Activated naive CD8-positive, alpha-beta T cell treated with anti-CD3 and anti-CD28 coated beads, Interleukin-2, amount 50 U/mL, for 24 hours (primary cell): ENCODE measurements at regions not wholly inside any gene's neighbourhood (a gene's known extent, or its start where the extent isn't known, plus 50 kb on each side); places are given as distances from the start of the nearest gene placed in this dataset.

Experiments
- ATAC-seq: fragments of 150-1000 bp; cut with Tn5 transposase; one replicate; pipeline ENCODE4 v1.10.0; 2021
- DNase-seq: peaks from one replicate; pipeline ENCODE4 v3.0.0; 2021
- H3K27ac Mint-ChIP-seq: one replicate; pipeline ENCODE4 v1.8.0; 2021; ENCODE audit warnings: mild to moderate bottlenecking, mixed read lengths
- H3K27me3 Mint-ChIP-seq: one replicate; pipeline ENCODE4 v1.8.0; 2021; ENCODE audit warnings: mixed read lengths
- H3K36me3 Mint-ChIP-seq: one replicate; pipeline ENCODE4 v1.8.0; 2021; ENCODE audit warnings: low read depth, mixed read lengths
- H3K4me1 Mint-ChIP-seq: one replicate; pipeline ENCODE4 v1.8.0; 2021; ENCODE audit warnings: mixed read lengths
- H3K4me3 Mint-ChIP-seq: one replicate; pipeline ENCODE4 v1.8.0; 2021; ENCODE audit warnings: mild to moderate bottlenecking, moderate library complexity, mixed read lengths
- H3K9me3 Mint-ChIP-seq: one replicate; pipeline ENCODE4 v1.8.0; 2021; ENCODE audit warnings: mixed read lengths

DNA sequence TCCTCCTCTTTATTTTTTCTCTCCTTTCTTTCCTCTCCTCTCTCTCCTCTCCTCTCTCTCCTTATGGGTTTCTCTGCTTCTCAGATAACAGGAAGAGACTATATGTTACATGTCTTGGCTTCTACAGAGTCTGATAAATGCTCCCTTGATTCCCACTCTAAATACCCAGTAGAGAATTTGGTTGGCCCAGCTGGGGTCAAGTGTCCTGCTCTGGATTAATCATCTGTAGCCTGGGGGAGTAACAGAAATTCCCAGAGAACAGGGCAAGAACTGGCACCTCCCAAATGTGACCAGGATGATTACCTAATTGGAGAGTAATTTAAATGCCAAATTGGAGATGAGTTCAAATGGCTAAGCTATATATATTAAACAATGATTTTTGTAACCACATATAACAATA is 146.1 kb upstream of the LMO4 start:
- Mint-ChIP-seq H3K27ac (no peak overlapping the region), H3K9me3 (no peaks in the 10 kb centered on the region), H3K36me3 (no peaks in the 10 kb centered on the region), H3K27me3 (peaks cover 36% of the 10 kb centered on the region), H3K4me3 (no peak overlapping the region), H3K4me1 (no peaks in the 10 kb centered on the region)
- ATAC-seq (no peak), DNase-seq (no peak)

DNA sequence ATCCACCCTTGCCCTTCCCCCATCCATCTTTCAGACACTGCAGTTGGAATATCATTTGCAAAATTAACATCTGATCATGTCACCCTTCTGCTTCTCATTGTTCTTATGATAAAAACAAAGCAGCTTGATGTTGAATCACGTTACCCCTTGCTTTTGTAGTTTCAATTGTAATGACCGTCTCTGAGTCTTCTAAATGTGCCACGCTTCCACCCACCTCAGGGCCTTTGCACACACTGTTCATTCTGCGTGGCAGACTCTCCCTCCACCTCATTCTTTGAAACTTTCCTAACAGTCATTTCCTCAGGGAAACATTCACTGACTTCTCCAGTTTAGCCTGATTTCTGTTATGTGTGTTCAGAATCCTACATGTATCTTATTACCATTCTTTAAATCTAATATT is 143.6 kb upstream of the LMO4 start:
- Mint-ChIP-seq H3K27ac (no peak overlapping the region), H3K27me3 (peaks cover 27% of the 10 kb centered on the region)

GRCh38 chr1:87186346-87186745 is 142.3 kb upstream of the LMO4 start:
- Mint-ChIP-seq H3K27ac (no peak overlapping the region), H3K36me3 (no peaks in the 10 kb centered on the region), H3K27me3 (peaks cover 25% of the 10 kb centered on the region), H3K4me3 (no peak overlapping the region), H3K9me3 (no peaks in the 10 kb centered on the region), H3K4me1 (no peaks in the 10 kb centered on the region)
- no peak for ATAC-seq
- DNase-seq: no peak

More for the DNA sequence above, 143.6 kb upstream of the LMO4 start:
- DNase-seq (no peak), ATAC-seq (no peak)
- Mint-ChIP-seq H3K9me3 (no peaks in the 10 kb centered on the region), H3K36me3 (no peaks in the 10 kb centered on the region), H3K4me1 (no peaks in the 10 kb centered on the region), H3K4me3 (no peak overlapping the region)

DNA sequence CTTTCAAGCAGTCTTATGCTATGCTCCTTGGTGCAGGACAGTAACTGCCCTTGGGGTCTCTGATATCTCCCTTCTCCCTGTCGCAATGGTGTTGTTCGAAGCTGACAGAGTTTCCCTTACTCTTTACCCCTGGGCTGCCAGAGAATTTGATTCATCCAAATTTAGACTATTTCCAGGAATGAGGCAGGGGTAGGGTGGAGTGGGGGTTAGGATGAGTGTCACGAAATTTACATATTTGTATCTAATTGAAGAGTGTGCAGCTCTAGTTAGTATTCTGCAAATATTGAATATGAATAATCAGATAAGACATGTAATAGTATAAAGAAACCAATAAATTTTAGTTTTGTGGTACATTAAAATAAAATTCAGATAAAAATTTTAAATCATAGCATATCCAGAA is 140.0 kb upstream of the LMO4 start:
- ATAC-seq: no peak
- H3K9me3 Mint-ChIP-seq: no peaks in the 10 kb centered on the region

GRCh38 chr1:87190402-87190801 is 138.3 kb upstream of the LMO4 start:
- DNase-seq: no peak
- no peak for ATAC-seq
- Mint-ChIP-seq H3K27ac (no peak overlapping the region), H3K4me1 (no peaks in the 10 kb centered on the region), H3K4me3 (no peak overlapping the region), H3K36me3 (no peaks in the 10 kb centered on the region), H3K27me3 (peaks cover 25% of the 10 kb centered on the region), H3K9me3 (peaks cover 13% of the 10 kb centered on the region)

More for the DNA sequence above, 140.0 kb upstream of the LMO4 start:
- no peak for DNase-seq
- H3K36me3 Mint-ChIP-seq: no peaks in the 10 kb centered on the region
- no peak overlapping the region for H3K4me3 Mint-ChIP-seq
- H3K27me3 Mint-ChIP-seq: peaks cover 26% of the 10 kb centered on the region
- no peak overlapping the region for H3K27ac Mint-ChIP-seq
- no peaks in the 10 kb centered on the region for H3K4me1 Mint-ChIP-seq

DNA sequence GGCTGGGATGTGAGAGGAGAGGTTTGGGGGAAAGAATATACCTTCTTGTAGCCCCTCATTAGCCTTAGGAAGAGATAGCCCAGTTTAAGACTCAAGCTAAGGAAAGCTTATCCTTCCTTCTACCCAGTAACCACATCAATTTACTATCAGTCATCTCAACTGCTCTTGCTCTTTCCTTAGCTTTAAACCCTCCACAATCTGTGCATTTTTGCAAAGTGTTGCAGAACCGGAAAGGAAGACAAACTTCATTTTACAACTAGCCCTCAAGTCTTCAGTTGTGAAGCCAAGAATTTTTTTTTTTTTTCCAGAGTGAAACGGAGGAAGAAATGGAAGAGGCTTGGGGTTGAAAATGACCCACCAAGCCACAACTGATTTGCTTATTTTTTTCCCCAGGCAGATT is 137.0 kb upstream of the LMO4 start:
- ATAC-seq (no peak), DNase-seq (no peak)
- H3K27me3 Mint-ChIP-seq: peaks cover 21% of the 10 kb centered on the region
- peaks cover 16% of the 10 kb centered on the region for H3K9me3 Mint-ChIP-seq
- no peaks in the 10 kb centered on the region for H3K36me3 Mint-ChIP-seq
- H3K27ac Mint-ChIP-seq: no peak overlapping the region
- H3K4me1 Mint-ChIP-seq: no peaks in the 10 kb centered on the region
- H3K4me3 Mint-ChIP-seq: no peak overlapping the region

DNA sequence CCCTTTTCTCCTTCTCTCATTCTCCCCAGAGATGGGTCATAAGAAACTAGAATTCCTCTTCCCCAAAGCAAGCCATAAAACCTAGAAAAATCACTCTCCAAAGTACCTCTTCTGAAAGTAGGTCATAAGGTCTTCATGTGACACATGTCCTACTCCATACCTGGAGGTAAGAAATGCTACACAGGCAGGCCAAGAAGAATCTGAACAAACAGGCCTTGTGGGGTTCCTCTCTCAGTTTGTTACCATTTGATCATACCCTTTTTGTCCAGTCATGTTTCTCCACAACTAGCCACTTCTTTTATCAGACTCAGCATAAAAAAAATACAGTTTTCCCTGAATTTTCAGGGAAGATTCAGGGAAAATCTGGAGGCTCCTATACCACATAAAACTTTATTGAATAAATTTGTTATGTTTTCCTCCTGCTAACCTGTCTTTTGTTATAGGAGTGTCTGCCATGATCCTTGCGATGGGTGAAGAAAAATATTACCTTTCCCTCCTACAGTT is 134.4 kb upstream of the LMO4 start:
- no peak overlapping the region for H3K27ac Mint-ChIP-seq
- ATAC-seq (no peak), DNase-seq (no peak)
- no peaks in the 10 kb centered on the region for H3K36me3 Mint-ChIP-seq
- peaks cover 21% of the 10 kb centered on the region for H3K27me3 Mint-ChIP-seq
- no peaks in the 10 kb centered on the region for H3K4me1 Mint-ChIP-seq
- H3K4me3 Mint-ChIP-seq: no peak overlapping the region
- H3K9me3 Mint-ChIP-seq: peaks cover 16% of the 10 kb centered on the region

- peaks cover 16% of the 10 kb centered on the region for H3K9me3 Mint-ChIP-seq
- H3K4me1 Mint-ChIP-seq: no peaks in the 10 kb centered on the region
- no peak overlapping the region for H3K27ac Mint-ChIP-seq
- H3K27me3 Mint-ChIP-seq: peaks cover 24% of the 10 kb centered on the region
- no peak for DNase-seq
- no peaks in the 10 kb centered on the region for H3K36me3 Mint-ChIP-seq
- H3K4me3 Mint-ChIP-seq: no peak overlapping the region
- no peak for ATAC-seq
Measured at GRCh38 chr1:87194856-87195255, 133.8 kb upstream of the LMO4 start.

GRCh38 chr1:87196110-87196827 is 132.4 kb upstream of the LMO4 start:
- Mint-ChIP-seq H3K36me3 (no peaks in the 10 kb centered on the region), H3K27me3 (peaks cover 35% of the 10 kb centered on the region), H3K4me1 (no peaks in the 10 kb centered on the region), H3K9me3 (peaks cover 16% of the 10 kb centered on the region), H3K27ac (no peak overlapping the region), H3K4me3 (no peak overlapping the region)
- DNase-seq (no peak), ATAC-seq (no peak)

- Mint-ChIP-seq H3K9me3 (peaks cover 16% of the 10 kb centered on the region), H3K4me1 (peaks cover under 1% of the 10 kb centered on the region), H3K27ac (no peak overlapping the region), H3K4me3 (no peak overlapping the region), H3K27me3 (peaks cover 35% of the 10 kb centered on the region), H3K36me3 (no peaks in the 10 kb centered on the region)
- DNase-seq: no peak
- ATAC-seq: no peak
Measured at GRCh38 chr1:87197156-87197555, 131.5 kb upstream of the LMO4 start.

- H3K9me3 Mint-ChIP-seq: peaks cover 16% of the 10 kb centered on the region
- H3K4me1 Mint-ChIP-seq: peaks cover 5% of the 10 kb centered on the region
- H3K27me3 Mint-ChIP-seq: peaks cover 37% of the 10 kb centered on the region
- H3K27ac Mint-ChIP-seq: no peak overlapping the region
- DNase-seq: no peak
- H3K36me3 Mint-ChIP-seq: no peaks in the 10 kb centered on the region
- no peak for ATAC-seq
- H3K4me3 Mint-ChIP-seq: no peak overlapping the region
Measured at GRCh38 chr1:87197641-87198040, 131.0 kb upstream of the LMO4 start.

GRCh38 chr1:87200875-87201638 is 127.6 kb upstream of the LMO4 start:
- Mint-ChIP-seq H3K9me3 (no peaks in the 10 kb centered on the region), H3K27me3 (peaks cover 45% of the 10 kb centered on the region), H3K4me3 (no peak overlapping the region), H3K36me3 (no peaks in the 10 kb centered on the region), H3K27ac (no peak overlapping the region), H3K4me1 (peaks cover 21% of the 10 kb centered on the region)
- ATAC-seq (no peak), DNase-seq (no peak)

DNA sequence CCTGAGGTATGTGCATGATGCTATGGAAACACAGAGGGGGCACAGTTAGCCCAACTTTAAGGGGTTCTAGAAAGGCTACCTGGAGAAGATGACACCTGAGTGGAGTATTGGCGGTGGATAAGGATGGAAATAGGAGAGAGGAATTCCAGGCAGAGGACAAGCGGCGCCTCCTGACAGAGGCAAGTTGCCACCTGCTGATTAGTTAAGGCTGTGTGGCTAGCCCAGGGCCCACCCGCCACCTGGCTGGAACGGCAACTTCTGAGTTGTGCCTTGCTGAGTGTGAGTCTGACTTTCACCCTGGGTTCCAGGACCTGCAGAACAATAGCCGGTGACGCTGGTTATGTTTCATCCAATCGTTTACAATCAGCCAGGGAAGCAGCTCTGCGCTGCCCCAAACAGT is 126.9 kb upstream of the LMO4 start:
- no peaks in the 10 kb centered on the region for H3K9me3 Mint-ChIP-seq
- ATAC-seq (no peak), DNase-seq (no peak)
- H3K27me3 Mint-ChIP-seq: peaks cover 49% of the 10 kb centered on the region
- peaks cover 21% of the 10 kb centered on the region for H3K4me1 Mint-ChIP-seq
- no peak overlapping the region for H3K4me3 Mint-ChIP-seq
- no peak overlapping the region for H3K27ac Mint-ChIP-seq
- H3K36me3 Mint-ChIP-seq: no peaks in the 10 kb centered on the region

GRCh38 chr1:87202451-87202850 is 126.2 kb upstream of the LMO4 start:
- DNase-seq (no peak), ATAC-seq (no peak)
- Mint-ChIP-seq H3K4me1 (peaks cover 21% of the 10 kb centered on the region), H3K9me3 (no peaks in the 10 kb centered on the region), H3K27me3 (peaks cover 55% of the 10 kb centered on the region), H3K4me3 (peak overlapping the region; percentile 7), H3K27ac (no peak overlapping the region), H3K36me3 (no peaks in the 10 kb centered on the region)
